Tibial artery (tissue), 4 donors: ENCODE measurements at regions not wholly inside any gene's neighbourhood (a gene's known extent, or its start where the extent isn't known, plus 50 kb on each side); places are given as distances from the start of the nearest gene placed in this dataset.

Experiments used
- DNase-seq, 2 donors: peaks; one replicate each; pipeline ENCODE4 v3.0.0-alpha.2; 2019
- H3K27ac ChIP-seq, 2 donors: fragments of 200-600 bp; sonication (generic) in 1 of 2; 1 replicate in 1 of 2; 2 replicates in 1 of 2; pipeline ENCODE4 v1.5.1; 2018 to 2019; ENCODE audit warnings: mild to moderate bottlenecking in 1 of 2
- H3K27me3 ChIP-seq, 2 donors: fragments of 200-600 bp; sonication (generic) in 1 of 2; one replicate each; pipeline versions ENCODE4 v1.5.1 to v1.6.0; 2016 to 2019
- H3K36me3 ChIP-seq, 3 donors: fragments of 200-600 bp; sonication (generic) in 2 of 3; one replicate each; pipeline ENCODE4 v1.5.1; 2016 to 2019; ENCODE audit warnings: mild to moderate bottlenecking in 2 of 3
- H3K4me1 ChIP-seq, 4 donors: fragments of 200-600 bp; sonication (generic) in 2 of 4; 1 replicate in 3 of 4; 2 replicates in 1 of 4; pipeline ENCODE4 v1.5.1; 2016 to 2019
- H3K4me3 ChIP-seq, 2 donors: fragments of 200-600 bp; sonication (generic) in 1 of 2; 1 replicate in 1 of 2; 2 replicates in 1 of 2; pipeline ENCODE4 v1.5.1; 2018 to 2019; ENCODE audit warnings: mild to moderate bottlenecking in 2 of 2
- H3K9me3 ChIP-seq, 3 donors: fragments of 200-600 bp; sonication (generic) in 1 of 3; one replicate each; pipeline ENCODE4 v1.5.1; 2016 to 2019
- CTCF ChIP-seq, 2 experiments: fragments of 200-600 bp in 1 of 2; fragments of 450-650 bp in 1 of 2; IDR thresholded peaks; one replicate each; pipeline ENCODE4 v1.5.1; 2017 to 2019; ENCODE audit warnings: antibody characterized with exemption in 2 of 2, mild to moderate bottlenecking in 1 of 2, moderate library complexity in 1 of 2
- intact Hi-C: fragments of 100-400 bp; cut with DNase I; formaldehyde crosslinking; loops from one replicate; pipeline ENCODE4 v1.15.0; 2023; ENCODE audit warnings: low total_unique reads

- intact Hi-C loops: no loop called here
- H3K36me3 ChIP-seq: no peaks in the 10 kb centered on the region
- DNase-seq: peak in 1 of 2 donors; percentile 29
Measured at GRCh38 chr6:44024574-44025219, 102.6 kb downstream of the MRPL14 start.

DNA sequence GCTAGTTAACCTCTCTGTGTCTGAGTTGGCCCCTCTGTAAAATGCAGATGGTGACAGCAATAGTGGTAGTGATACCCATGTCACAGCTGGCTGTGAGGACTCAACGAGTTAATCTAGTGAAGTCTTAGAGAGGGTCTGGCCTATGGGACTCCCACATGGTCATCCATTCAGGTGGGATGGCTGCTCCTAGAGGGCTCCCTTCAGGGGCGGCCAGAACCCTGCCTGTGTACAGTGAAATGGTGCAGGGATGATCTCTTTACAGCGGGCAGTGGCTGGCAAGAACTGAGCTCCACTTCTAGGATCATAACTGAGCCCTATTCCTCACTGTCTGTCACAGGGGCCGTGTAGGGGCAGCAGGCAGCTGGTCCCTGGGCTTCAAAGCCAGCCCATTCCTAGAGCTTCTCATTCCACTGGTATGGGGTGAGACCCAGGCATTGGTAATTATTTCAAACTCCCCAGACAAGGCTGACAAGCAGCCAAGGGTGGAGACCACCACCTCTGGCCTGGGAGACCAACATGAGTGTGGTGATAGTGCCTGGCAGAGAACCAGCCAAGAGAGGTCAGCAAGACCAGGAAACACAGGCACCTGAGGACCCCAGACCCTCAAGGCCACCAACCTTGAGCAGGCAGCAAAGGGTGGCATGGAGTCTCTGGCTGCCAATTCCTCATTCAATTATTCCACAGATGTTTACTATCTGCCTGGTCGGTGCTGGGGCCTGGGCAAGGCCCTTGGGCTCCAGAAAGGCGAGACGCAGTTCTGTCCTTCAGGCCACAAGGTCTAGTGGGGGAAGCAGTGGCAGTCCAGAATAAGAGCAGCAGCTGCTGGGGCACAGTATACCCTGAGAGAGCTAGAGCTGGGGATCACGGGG lies 103.4 kb downstream of the MRPL14 start:
- intact Hi-C loops: no loop called here
- Histone ChIP-seq H3K9me3 (no peaks in the 10 kb centered on the region), H3K36me3 (no peaks in the 10 kb centered on the region), H3K4me3 (no peak overlapping the region), H3K27me3 (peaks cover 0 to 8% of the 10 kb centered on the region in 2 donors), H3K4me1 (no peaks in the 10 kb centered on the region), H3K27ac (no peak overlapping the region)
- DNase-seq: peak in 1 of 2 donors; percentile 40
- no peak for TF ChIP-seq CTCF (IDR thresholded peaks at IDR 0.05)

More at GRCh38 chr6:44024574-44025219, 102.6 kb downstream of the MRPL14 start:
- no peak overlapping the region for H3K27ac ChIP-seq
- H3K9me3 ChIP-seq: no peaks in the 10 kb centered on the region
- peaks cover 0 to 8% of the 10 kb centered on the region in 2 donors for H3K27me3 ChIP-seq
- H3K4me1 ChIP-seq: no peaks in the 10 kb centered on the region
- TF ChIP-seq CTCF (IDR thresholded peaks at IDR 0.05): no peak
- no peak overlapping the region for H3K4me3 ChIP-seq

DNA sequence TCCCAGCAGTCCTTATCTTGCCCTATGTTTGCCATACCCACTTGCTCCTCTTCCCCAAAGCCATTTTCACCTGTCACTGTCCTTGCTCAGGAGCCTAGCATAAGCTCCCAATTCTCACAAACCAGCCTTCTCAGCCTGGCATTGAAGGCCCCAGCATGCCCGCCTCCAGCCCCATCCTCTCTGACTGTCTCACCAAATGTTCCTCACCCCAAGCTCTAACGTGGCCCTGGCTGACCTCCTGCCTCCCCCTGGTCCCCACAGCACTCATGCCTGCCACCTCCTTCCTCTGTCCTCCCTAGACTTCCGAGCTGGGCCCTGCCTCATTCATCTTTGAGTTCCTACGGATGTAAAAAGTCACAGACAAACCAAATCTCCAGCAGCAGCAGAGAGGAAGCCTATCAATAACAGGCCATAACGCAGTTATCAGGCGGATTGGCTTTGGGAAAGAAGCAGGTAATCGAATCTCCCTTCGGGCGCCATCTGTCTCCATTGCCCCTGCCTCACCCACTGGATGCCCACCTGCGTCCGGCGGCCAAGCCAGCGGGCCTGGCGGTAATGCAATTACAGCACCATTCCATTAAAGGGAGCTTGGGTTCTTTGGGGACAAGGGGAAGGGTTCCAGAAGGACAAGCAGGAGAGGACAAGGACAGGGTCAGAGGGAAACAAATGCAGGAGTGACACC lies 104.4 kb downstream of the MRPL14 start:
- peak in 1 of 2 donors; percentile 47 for DNase-seq
- H3K4me3 ChIP-seq: no peak overlapping the region
- TF ChIP-seq CTCF (IDR thresholded peaks at IDR 0.05): no peak
- peaks cover 0 to 5% (median 0%) of the 10 kb centered on the region in 3 donors for H3K9me3 ChIP-seq
- intact Hi-C loops: no loop called here
- no peaks in the 10 kb centered on the region for H3K36me3 ChIP-seq
- H3K27me3 ChIP-seq: peaks cover 0 to 8% of the 10 kb centered on the region in 2 donors
- H3K4me1 ChIP-seq: no peaks in the 10 kb centered on the region
- H3K27ac ChIP-seq: no peak overlapping the region

GRCh38 chr6:44022296-44022661 lies 105.0 kb downstream of the MRPL14 start:
- Histone ChIP-seq H3K36me3 (no peaks in the 10 kb centered on the region), H3K27me3 (peaks cover 0 to 8% of the 10 kb centered on the region in 2 donors), H3K27ac (no peak overlapping the region), H3K4me3 (no peak overlapping the region), H3K9me3 (peaks cover 0 to 5% (median 0%) of the 10 kb centered on the region in 3 donors), H3K4me1 (no peaks in the 10 kb centered on the region)
- DNase-seq: peak in 1 of 2 donors; percentile 62
- no peak for TF ChIP-seq CTCF (IDR thresholded peaks at IDR 0.05)
- intact Hi-C loops: no loop called here

- Histone ChIP-seq H3K4me1 (no peaks in the 10 kb centered on the region), H3K9me3 (peaks cover 0 to 5% (median 0%) of the 10 kb centered on the region in 3 donors), H3K4me3 (no peak overlapping the region), H3K27me3 (peaks cover 0 to 8% of the 10 kb centered on the region in 2 donors), H3K27ac (no peak overlapping the region), H3K36me3 (no peaks in the 10 kb centered on the region)
- intact Hi-C loops: no loop called here
- no peak for TF ChIP-seq CTCF (IDR thresholded peaks at IDR 0.05)
- peak; percentile 36 to 54 for DNase-seq
Measured at GRCh38 chr6:44021589-44022295, 105.5 kb downstream of the MRPL14 start.
